GM10266 (cell line): ENCODE measurements at regions not wholly inside any gene's neighbourhood (a gene's known extent, or its start where the extent isn't known, plus 50 kb on each side); places are given as distances from the start of the nearest gene placed in this dataset.

Source experiments
- DNase-seq: peaks from one replicate; pipeline ENCODE4 v3.0.0; 2012; ENCODE audit errors: extremely low spot score
- TF ChIP-seq, protein P1 (sequence below): IDR thresholded peaks from 2 replicates; pipeline ENCODE4 v1.5.1; 2012; ENCODE audit warnings: mild to moderate bottlenecking, low read depth; ENCODE audit not compliant: control insufficient read depth, insufficient read depth; ENCODE audit errors: missing control alignments

- TF ChIP-seq, protein P1, sequence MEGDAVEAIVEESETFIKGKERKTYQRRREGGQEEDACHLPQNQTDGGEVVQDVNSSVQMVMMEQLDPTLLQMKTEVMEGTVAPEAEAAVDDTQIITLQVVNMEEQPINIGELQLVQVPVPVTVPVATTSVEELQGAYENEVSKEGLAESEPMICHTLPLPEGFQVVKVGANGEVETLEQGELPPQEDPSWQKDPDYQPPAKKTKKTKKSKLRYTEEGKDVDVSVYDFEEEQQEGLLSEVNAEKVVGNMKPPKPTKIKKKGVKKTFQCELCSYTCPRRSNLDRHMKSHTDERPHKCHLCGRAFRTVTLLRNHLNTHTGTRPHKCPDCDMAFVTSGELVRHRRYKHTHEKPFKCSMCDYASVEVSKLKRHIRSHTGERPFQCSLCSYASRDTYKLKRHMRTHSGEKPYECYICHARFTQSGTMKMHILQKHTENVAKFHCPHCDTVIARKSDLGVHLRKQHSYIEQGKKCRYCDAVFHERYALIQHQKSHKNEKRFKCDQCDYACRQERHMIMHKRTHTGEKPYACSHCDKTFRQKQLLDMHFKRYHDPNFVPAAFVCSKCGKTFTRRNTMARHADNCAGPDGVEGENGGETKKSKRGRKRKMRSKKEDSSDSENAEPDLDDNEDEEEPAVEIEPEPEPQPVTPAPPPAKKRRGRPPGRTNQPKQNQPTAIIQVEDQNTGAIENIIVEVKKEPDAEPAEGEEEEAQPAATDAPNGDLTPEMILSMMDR, result no peak
- no peak for DNase-seq
Measured at GRCh38 chr3:13266005-13266404, 154.1 kb downstream of the NUP210 start.

DNA sequence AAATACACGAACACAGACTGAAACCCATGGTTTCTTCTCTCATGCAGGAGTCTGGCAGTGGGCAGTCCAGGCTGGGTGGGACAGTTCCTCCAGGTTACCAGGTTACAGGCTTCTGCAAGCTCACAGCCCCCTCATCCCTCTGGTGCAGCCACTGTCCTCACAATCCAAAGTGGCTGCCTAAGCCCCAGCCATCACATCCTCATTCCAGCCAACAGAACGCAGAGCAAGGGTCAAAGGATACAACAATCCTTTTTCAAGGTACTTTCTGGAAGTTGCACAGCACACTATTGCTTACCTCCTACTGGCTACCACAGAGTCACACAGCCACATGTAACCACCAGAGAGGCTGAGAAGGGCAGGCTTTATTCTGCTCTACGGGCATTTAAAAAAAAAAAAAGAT is 154.6 kb downstream of the NUP210 start:
- DNase-seq, result no peak
- TF ChIP-seq, protein P1, result no peak

- TF ChIP-seq, protein P1, result no peak
Measured at GRCh38 chr3:13265016-13265415, 155.1 kb downstream of the NUP210 start.

DNA sequence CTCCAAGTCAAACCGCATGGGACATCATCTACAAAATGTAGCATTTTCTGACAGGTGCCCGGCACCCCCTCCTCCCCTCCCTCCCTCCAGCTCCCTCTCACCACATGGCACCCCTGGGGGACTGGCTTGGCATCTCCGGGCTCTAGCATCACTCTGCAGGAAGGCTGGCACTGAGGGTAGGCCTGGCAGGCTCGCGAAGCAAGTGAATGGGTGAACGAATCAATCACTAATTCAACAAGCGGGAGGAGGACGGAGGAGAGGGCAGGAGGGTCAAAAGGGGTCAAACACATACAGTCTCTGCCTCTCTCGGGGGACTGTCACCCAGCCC is 155.7 kb downstream of the NUP210 start:
- TF ChIP-seq, protein P1, result no peak
- no peak for DNase-seq

More at GRCh38 chr3:13265016-13265415, 155.1 kb downstream of the NUP210 start:
- no peak for DNase-seq

- no peak for DNase-seq
- TF ChIP-seq, protein P1, result no peak
Measured at GRCh38 chr3:13263770-13264467, 156.2 kb downstream of the NUP210 start.

- TF ChIP-seq, protein P1, result no peak
- DNase-seq, result no peak
Measured at GRCh38 chr3:13262493-13263211, 157.5 kb downstream of the NUP210 start.

DNA sequence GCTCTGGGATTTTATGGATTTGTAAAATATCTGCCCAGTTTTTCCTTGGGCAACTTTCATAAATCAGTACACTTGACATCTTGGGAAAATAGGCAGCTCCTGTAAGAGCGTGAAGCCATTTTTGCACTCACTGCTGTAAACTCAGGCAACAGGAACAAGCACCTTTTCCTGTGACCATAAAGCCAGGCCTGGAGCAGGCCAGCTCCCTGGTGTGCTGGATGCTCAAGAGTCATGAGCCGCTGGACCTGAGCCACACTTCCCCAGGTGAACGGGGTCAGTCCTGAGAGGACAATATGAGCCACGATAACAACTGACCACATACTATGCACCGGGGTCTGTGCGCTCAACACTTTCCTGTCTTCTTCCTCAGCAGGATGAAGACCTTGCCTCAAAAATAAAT is 158.2 kb downstream of the NUP210 start:
- no peak for DNase-seq
- TF ChIP-seq, protein P1, result no peak
